Vagina (tissue), 2 donors: ENCODE measurements at regions not wholly inside any gene's neighbourhood (a gene's known extent, or its start where the extent isn't known, plus 50 kb on each side); places are given as distances from the start of the nearest gene placed in this dataset.

Experiments used
- DNase-seq, 2 donors: peaks; one replicate each; pipeline ENCODE4 v3.0.0-alpha.2; 2017; ENCODE audit errors: extremely low spot score in 2 of 2
- H3K27ac ChIP-seq: fragments of 200-600 bp; sonication (generic); one replicate; pipeline ENCODE4 v1.5.1; 2019
- H3K27me3 ChIP-seq: fragments of 200-600 bp; sonication (generic); one replicate; pipeline ENCODE4 v1.5.1; 2019
- H3K36me3 ChIP-seq, 2 donors: fragments of 200-600 bp; sonication (generic); one replicate each; pipeline ENCODE4 v1.5.1; 2017 to 2019
- H3K4me1 ChIP-seq: fragments of 200-600 bp; sonication (generic); one replicate; pipeline ENCODE4 v1.5.1; 2019
- H3K4me3 ChIP-seq, 2 donors: fragments of 200-600 bp; sonication (generic); 1 replicate in 1 of 2; 2 replicates in 1 of 2; pipeline ENCODE4 v1.5.1; 2016 to 2019
- H3K9me3 ChIP-seq: fragments of 200-600 bp; sonication (generic); one replicate; pipeline ENCODE4 v1.5.1; 2019
- POLR2A ChIP-seq, 2 donors: fragments of 450-650 bp; IDR thresholded peaks; one replicate each; pipeline ENCODE4 v1.6.1; 2017; ENCODE audit warnings: antibody characterized with exemption in 2 of 2, mild to moderate bottlenecking in 2 of 2, moderate library complexity in 2 of 2
- POLR2AphosphoS5 ChIP-seq, 2 donors: sonication (generic); formaldehyde crosslinking; IDR thresholded peaks; one replicate each; pipeline ENCODE4 v1.9.0; 2017; ENCODE audit warnings: antibody characterized with exemption in 2 of 2, mild to moderate bottlenecking in 2 of 2, low read depth in 1 of 2; ENCODE audit not compliant: insufficient read depth in 1 of 2
- intact Hi-C: fragments of 100-400 bp; cut with DNase I; formaldehyde crosslinking; loops from one replicate; pipeline ENCODE4 v1.15.1; 2023
- TF ChIP-seq, protein P1 (sequence below), 3 experiments: fragments of 450-650 bp in 2 of 3; fragments of 200-600 bp in 1 of 3; sonication (generic) in 1 of 3; IDR thresholded peaks; one replicate each; pipeline ENCODE4 v1.5.1; 2017 to 2019; ENCODE audit warnings: antibody characterized with exemption in 3 of 3, mild to moderate bottlenecking in 2 of 3, moderate library complexity in 2 of 3

DNA sequence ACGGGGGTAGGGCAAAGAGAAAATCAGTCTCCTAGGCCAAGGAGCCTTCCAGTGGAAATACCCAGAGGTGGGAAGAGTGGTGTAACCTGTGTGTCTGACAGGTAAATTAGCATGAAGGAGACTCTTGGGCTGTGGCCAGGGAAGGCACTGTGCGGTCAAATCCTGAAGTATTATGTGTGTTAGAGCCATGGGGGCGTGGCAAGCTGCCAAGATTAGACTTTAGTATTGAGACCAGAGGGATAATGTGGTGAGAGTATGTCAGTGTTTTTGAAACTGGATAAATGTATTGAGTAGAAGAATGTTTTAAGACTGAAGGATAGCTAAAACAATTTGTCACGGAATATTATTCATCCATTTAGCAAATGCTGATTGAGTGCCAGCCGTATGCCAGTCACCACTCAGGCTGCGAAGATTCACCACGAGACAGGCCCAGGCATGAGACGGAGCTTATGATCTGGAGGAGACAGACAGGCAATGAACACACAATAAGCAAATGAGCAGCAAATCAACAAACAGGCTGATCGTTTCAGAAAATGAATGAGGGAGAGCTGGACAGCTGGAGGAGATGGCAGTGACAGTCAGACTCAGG is 445.9 kb downstream of the MCTP2 start:
- intact Hi-C loops: no loop called here
- no peak overlapping the region for H3K4me3 ChIP-seq
- H3K4me1 ChIP-seq: peaks cover 2% of the 10 kb centered on the region
- no peak for DNase-seq
- no peaks in the 10 kb centered on the region for H3K36me3 ChIP-seq
- TF ChIP-seq POLR2AphosphoS5 (IDR thresholded peaks at IDR 0.05; ENCODE audit: insufficient read depth in 1 of 2, low read depth in 1 of 2): peak in 1 of 2 donors; percentile 23
- TF ChIP-seq, protein P1, sequence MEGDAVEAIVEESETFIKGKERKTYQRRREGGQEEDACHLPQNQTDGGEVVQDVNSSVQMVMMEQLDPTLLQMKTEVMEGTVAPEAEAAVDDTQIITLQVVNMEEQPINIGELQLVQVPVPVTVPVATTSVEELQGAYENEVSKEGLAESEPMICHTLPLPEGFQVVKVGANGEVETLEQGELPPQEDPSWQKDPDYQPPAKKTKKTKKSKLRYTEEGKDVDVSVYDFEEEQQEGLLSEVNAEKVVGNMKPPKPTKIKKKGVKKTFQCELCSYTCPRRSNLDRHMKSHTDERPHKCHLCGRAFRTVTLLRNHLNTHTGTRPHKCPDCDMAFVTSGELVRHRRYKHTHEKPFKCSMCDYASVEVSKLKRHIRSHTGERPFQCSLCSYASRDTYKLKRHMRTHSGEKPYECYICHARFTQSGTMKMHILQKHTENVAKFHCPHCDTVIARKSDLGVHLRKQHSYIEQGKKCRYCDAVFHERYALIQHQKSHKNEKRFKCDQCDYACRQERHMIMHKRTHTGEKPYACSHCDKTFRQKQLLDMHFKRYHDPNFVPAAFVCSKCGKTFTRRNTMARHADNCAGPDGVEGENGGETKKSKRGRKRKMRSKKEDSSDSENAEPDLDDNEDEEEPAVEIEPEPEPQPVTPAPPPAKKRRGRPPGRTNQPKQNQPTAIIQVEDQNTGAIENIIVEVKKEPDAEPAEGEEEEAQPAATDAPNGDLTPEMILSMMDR (IDR thresholded peaks at IDR 0.05): no peak
- no peak for TF ChIP-seq POLR2A (IDR thresholded peaks at IDR 0.05)
- H3K27ac ChIP-seq: no peak overlapping the region
- no peaks in the 10 kb centered on the region for H3K27me3 ChIP-seq
- no peaks in the 10 kb centered on the region for H3K9me3 ChIP-seq

DNA sequence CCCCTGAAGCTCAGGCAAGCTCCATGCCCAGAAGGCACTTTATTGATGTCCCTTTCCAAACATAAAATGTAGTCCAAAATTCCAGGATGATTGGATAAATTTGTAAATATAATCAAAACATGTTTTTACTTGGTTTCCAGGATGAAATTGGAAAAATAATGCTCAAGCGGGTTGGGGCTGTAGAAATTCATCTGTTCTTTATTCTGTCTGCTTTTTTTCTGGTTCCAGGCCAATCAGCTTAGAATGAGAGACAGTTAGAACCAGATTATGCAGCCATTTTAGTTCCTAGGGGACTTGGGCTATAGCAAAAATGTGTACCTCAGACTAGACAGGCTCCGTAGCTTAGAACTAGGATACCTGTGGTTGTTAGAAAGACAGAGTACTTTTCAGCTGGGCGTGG is 450.8 kb downstream of the MCTP2 start:
- TF ChIP-seq POLR2A (IDR thresholded peaks at IDR 0.05) (no peak), POLR2AphosphoS5 (IDR thresholded peaks at IDR 0.05; ENCODE audit: insufficient read depth in 1 of 2, low read depth in 1 of 2) (no peak)
- TF ChIP-seq, protein P1 (IDR thresholded peaks at IDR 0.05): no peak
- no peaks in the 10 kb centered on the region for H3K27me3 ChIP-seq
- no peaks in the 10 kb centered on the region for H3K36me3 ChIP-seq
- H3K27ac ChIP-seq: no peak overlapping the region
- no peaks in the 10 kb centered on the region for H3K9me3 ChIP-seq
- no peak overlapping the region for H3K4me3 ChIP-seq
- intact Hi-C loops: no loop called here
- H3K4me1 ChIP-seq: no peaks in the 10 kb centered on the region
- no peak for DNase-seq

DNA sequence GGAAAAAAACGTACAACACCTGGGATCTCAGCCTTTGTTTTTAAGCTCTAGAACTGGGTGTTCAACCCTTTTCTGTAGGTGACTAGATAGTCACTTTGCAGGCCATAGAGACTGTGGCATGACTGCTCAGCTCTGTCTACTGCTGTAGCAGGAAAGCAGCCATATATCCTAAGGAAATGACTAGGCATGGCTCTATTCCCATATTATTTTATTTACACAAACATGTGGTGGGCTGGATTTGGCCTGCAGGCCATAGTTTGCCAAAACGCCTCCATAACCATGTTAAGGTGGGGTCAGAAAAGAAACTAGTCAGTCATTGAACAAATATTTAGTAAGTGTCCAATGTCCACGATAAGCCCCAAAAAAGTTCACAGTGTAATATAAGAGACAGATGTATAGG is 452.5 kb downstream of the MCTP2 start:
- intact Hi-C loops: no loop called here
- DNase-seq: no peak
- Histone ChIP-seq H3K9me3 (no peaks in the 10 kb centered on the region), H3K4me3 (no peak overlapping the region), H3K36me3 (no peaks in the 10 kb centered on the region), H3K27ac (no peak overlapping the region), H3K27me3 (no peaks in the 10 kb centered on the region), H3K4me1 (no peaks in the 10 kb centered on the region)
- TF ChIP-seq POLR2A (IDR thresholded peaks at IDR 0.05): no peak
- no peak for TF ChIP-seq POLR2AphosphoS5 (IDR thresholded peaks at IDR 0.05; ENCODE audit: insufficient read depth in 1 of 2, low read depth in 1 of 2)
- TF ChIP-seq, protein P1 (IDR thresholded peaks at IDR 0.05): no peak

DNA sequence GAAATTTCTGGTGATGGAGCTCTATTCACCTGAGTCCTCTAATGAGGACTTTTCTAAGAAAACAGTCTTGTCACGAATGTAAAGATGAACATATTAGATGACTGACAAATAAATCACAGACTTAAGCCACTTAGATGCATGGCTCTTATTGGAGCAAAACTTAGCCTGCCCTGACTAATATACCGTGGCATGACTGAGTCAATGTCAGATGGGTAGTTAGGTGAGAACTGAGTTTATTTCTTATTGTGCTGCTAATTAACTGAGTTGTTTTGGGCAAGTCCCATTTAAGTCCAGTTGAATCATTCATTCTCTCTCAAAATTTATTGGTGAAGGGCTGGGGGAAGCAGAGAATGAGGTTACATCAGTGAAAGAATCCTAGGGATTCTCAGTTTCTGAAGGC is 459.8 kb downstream of the MCTP2 start:
- Histone ChIP-seq H3K36me3 (no peaks in the 10 kb centered on the region), H3K9me3 (no peaks in the 10 kb centered on the region), H3K27ac (no peak overlapping the region), H3K4me3 (no peak overlapping the region), H3K27me3 (no peaks in the 10 kb centered on the region), H3K4me1 (no peaks in the 10 kb centered on the region)
- DNase-seq: no peak
- TF ChIP-seq, protein P1 (IDR thresholded peaks at IDR 0.05): no peak
- TF ChIP-seq POLR2A (IDR thresholded peaks at IDR 0.05): no peak
- no peak for TF ChIP-seq POLR2AphosphoS5 (IDR thresholded peaks at IDR 0.05; ENCODE audit: insufficient read depth in 1 of 2, low read depth in 1 of 2)
- intact Hi-C loops: no loop called here

- H3K27me3 ChIP-seq: no peaks in the 10 kb centered on the region
- no peak overlapping the region for H3K27ac ChIP-seq
- intact Hi-C loops: no loop called here
- no peak for TF ChIP-seq POLR2AphosphoS5 (IDR thresholded peaks at IDR 0.05; ENCODE audit: insufficient read depth in 1 of 2, low read depth in 1 of 2)
- TF ChIP-seq, protein P1 (IDR thresholded peaks at IDR 0.05): no peak
- no peak for TF ChIP-seq POLR2A (IDR thresholded peaks at IDR 0.05)
- no peak overlapping the region for H3K4me3 ChIP-seq
- no peaks in the 10 kb centered on the region for H3K36me3 ChIP-seq
- H3K9me3 ChIP-seq: no peaks in the 10 kb centered on the region
- H3K4me1 ChIP-seq: no peaks in the 10 kb centered on the region
- no peak for DNase-seq
Measured at GRCh38 chr15:94692710-94693109, 461.3 kb downstream of the MCTP2 start.
